ENCODE measurements at regions not wholly inside any gene's neighbourhood (a gene's known extent, or its start where the extent isn't known, plus 50 kb on each side); places are given as distances from the start of the nearest gene placed in this dataset.
"Not testable (repeated sequence)": the region's sequence is repeated elsewhere in the genome, so short reads cannot be mapped to it uniquely, and the experiment has no call there.

- DNase-seq = no peak
Measured at GRCh38 chr16:87012954-87013938, 303.9 kb downstream of the C16orf95 start.

GRCh38 chr16:87014112-87014511 lies 303.1 kb downstream of the C16orf95 start:
- no peak for DNase-seq

GRCh38 chr16:87015021-87015420 lies 302.2 kb downstream of the C16orf95 start:
- DNase-seq = no peak

GRCh38 chr16:87016046-87017035 lies 300.9 kb downstream of the C16orf95 start:
- no peak for DNase-seq

- no peak for DNase-seq
Measured at GRCh38 chr16:87017371-87018012, 299.7 kb downstream of the C16orf95 start.

GRCh38 chr16:87025676-87026075 lies 291.5 kb downstream of the C16orf95 start:
- DNase-seq = no peak

- DNase-seq = no peak
Measured at GRCh38 chr16:87027056-87027616, 290.1 kb downstream of the C16orf95 start.

- DNase-seq = no peak
Measured at GRCh38 chr16:87028481-87029320, 288.5 kb downstream of the C16orf95 start.

- no peak for DNase-seq
Measured at GRCh38 chr16:87032554-87032953, 284.6 kb downstream of the C16orf95 start.

GRCh38 chr16:87033021-87033471 lies 284.1 kb downstream of the C16orf95 start:
- no peak for DNase-seq

GRCh38 chr16:87033541-87034300 lies 283.5 kb downstream of the C16orf95 start:
- DNase-seq = no peak

- DNase-seq = no peak
Measured at GRCh38 chr16:87034317-87034716, 282.9 kb downstream of the C16orf95 start.

GRCh38 chr16:87035053-87035452 lies 282.1 kb downstream of the C16orf95 start:
- no peak for DNase-seq

- no peak for DNase-seq
Measured at GRCh38 chr16:87037012-87037411, 280.2 kb downstream of the C16orf95 start.

GRCh38 chr16:87038528-87038927 lies 278.7 kb downstream of the C16orf95 start:
- DNase-seq = not testable (repeated sequence)

- DNase-seq = no peak
Measured at GRCh38 chr16:87040169-87041117, 276.7 kb downstream of the C16orf95 start.

- no peak for DNase-seq
Measured at GRCh38 chr16:87041286-87041685, 275.9 kb downstream of the C16orf95 start.

- DNase-seq = no peak
Measured at GRCh38 chr16:87042551-87043230, 274.5 kb downstream of the C16orf95 start.

Data from DMS53 (cell line).